HPDE6-E6E7 (cell line): ENCODE measurements at regions not wholly inside any gene's neighbourhood (a gene's known extent, or its start where the extent isn't known, plus 50 kb on each side); places are given as distances from the start of the nearest gene placed in this dataset.
"Not testable (repeated sequence)": the region's sequence is repeated elsewhere in the genome, so short reads cannot be mapped to it uniquely, and the experiment has no call there.

Experiments used
- DNase-seq: peaks from one replicate; pipeline ENCODE4 v3.0.0; 2011; ENCODE audit warnings: missing footprints; ENCODE audit errors: extremely low spot score

- DNase-seq = not testable (repeated sequence)
Observed at GRCh38 chr2:2720806-2721205, 389.7 kb upstream of the MYT1L start.

- DNase-seq = no peak
Observed at GRCh38 chr2:2720351-2720750, 389.3 kb upstream of the MYT1L start.

DNA sequence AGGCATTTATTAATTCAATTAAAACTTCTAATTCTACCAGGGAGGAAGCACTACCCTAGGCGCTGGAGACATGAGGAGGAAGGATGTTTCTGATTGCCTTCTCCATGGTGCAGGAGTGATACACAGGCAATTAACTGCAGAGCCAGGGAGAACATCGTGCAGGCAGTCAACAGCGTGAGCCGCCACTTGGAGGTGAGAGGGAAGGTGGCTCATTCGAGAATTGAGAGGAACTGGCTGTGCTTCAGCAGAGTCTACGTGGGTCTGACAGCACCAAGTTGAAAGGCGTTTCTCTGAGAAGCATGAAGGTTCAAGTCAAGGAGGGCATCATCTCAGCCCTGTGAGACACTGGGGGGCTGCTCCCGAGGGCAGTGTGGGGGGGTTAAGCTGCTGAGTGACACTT, 388.7 kb upstream of the MYT1L start:
- no peak for DNase-seq

GRCh38 chr2:2719015-2719414, 387.9 kb upstream of the MYT1L start:
- DNase-seq = no peak

- DNase-seq = no peak
Observed at GRCh38 chr2:2717406-2717805, 386.3 kb upstream of the MYT1L start.

GRCh38 chr2:2716771-2717170, 385.7 kb upstream of the MYT1L start:
- no peak for DNase-seq

DNA sequence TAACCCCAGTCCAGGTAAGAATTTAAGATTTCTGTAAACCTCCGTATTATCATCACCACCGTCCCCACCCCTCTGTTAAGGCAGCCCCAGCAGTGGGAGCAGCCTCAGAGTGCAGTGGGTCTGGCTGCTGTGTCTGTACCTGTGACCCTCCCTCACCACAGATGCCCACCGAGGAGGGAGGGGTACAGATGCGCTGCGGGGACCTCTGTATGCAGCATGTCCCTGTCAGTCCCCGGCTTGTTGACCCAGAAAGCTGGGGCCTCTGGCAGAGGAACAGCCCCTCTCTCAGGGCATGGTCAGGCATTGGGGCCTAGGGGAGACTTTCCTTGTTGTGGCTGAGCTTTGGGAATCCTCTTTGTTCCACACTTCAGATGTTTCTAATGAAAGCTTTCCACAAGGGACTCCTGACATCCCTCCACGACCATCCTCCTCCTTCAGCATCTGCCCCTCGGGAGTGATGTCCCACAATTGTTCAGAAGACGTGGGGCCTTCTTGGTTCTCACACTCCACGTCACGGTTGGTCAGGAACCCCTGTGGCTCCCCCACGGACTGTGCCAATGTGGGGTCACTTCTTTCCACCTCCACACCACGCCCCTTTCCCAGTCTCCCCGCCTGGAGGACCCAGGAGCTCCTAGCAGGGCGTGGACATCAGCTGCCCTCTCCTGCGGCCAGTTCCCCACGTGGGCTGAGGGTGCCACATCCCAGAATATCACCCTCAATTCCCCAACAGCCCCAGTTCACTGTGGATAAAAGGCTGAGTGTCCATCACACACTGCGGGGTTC, 384.2 kb upstream of the MYT1L start:
- DNase-seq = no peak

- DNase-seq = no peak
Observed at GRCh38 chr2:2714408-2714807, 383.3 kb upstream of the MYT1L start.

- no peak for DNase-seq
Observed at GRCh38 chr2:2709431-2709770, 378.3 kb upstream of the MYT1L start.

- DNase-seq = no peak
Observed at GRCh38 chr2:2708575-2709430, 377.7 kb upstream of the MYT1L start.

DNA sequence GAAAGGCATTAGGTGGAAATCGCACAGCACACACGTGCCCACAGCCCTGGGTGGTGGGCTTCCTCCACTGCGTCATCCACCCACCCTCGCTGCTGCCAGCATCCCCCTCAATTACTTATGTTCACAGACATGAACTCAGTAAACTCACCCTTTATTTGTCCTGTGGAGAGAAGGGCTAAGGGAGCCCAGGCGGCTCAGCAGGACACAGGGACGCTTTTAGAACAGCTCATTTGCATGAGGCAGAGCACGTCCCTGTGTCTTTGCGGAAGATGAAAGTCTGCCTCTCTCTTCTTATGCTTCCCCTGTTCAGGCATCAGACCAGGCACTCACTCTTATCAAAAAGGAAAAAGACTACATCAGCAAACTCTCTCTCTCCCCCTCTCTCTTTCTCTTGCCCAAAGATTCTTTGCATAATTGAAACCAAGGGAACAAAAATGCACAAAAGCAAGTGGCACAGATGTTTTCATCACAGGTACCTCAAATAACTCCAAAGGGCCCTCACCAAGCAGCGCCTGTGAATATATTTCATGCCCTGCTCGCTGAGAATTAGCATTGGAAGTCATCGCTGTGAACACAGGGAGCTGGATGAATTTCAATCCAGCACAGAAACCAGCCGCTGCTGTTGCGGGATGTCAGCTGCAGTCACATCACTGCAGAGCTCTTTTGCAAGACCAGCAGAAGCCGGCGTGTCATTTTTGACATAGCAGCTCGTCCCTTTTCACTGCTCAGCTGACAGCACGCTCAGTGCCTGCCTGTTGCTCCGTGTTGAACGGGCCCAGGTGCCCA, 376.3 kb upstream of the MYT1L start:
- no peak for DNase-seq

GRCh38 chr2:2706306-2706705, 375.2 kb upstream of the MYT1L start:
- no peak for DNase-seq

- DNase-seq = no peak
Observed at GRCh38 chr2:2705871-2706270, 374.8 kb upstream of the MYT1L start.

DNA sequence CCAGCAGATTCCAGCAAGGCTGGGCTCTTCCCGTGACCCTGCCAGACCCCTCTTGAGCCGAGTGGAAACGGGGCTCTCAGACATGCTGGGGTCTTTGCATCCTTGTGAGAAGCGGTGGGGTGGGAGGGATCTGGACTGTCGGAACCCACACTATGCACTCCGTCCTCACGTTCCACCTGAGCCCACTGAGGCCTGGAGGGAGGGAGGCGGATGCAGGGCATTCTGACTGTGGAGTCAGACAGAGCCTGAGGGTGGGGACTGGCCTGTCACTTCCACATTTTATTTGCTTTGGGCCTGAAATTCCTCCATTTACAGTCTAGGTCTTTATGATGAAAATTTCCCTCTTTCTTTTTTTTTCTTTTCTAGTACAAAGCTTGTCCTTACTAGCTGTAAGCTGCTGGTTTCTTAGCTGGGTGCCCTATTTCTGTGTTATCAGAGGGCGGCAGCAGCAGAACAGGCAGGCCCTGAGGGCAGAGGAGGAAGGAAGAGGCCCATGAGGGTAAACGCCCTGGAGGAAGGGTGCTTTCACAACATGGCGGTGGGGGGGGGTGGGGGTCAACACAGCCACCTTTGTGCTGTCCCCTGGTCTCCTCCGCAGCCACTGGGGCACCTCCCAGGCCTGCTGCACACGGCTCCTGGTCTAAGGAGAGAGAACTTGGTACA, 373.5 kb upstream of the MYT1L start:
- no peak for DNase-seq

DNA sequence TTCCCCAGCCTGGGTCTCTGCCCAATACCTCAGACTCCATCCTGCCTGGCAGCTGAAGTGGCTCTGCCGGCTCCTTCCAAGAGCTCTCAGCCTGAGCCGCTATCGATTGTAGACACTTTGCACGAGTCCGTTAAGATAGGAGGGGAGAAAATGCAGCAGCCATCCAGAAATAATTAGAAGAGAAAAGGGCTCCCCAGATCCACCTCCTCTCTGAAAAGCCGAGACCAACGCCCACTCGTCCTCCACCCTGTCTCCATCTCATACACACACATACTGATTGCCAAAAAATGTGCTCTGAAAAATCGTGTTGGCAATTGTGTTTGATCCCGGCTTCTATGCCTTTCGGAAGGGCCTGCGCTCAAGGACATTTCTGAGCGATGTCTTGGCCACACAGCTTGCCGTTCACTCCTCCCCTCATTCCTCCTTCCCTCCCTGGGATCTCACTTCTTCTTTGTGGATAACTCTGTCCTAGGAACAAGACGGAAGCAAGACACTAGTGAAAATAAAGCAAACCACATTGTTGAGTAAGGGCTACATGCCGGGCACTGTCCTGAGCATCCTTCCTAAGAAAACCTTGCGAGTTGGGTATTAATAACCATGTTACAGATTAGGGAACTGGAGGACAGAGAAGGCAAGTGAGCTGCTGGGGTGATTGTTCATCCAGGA, 372.8 kb upstream of the MYT1L start:
- DNase-seq = no peak

- no peak for DNase-seq
Observed at GRCh38 chr2:2703172-2703571, 372.1 kb upstream of the MYT1L start.

- no peak for DNase-seq
Observed at GRCh38 chr2:2702385-2702784, 371.3 kb upstream of the MYT1L start.

GRCh38 chr2:2701813-2702212, 370.7 kb upstream of the MYT1L start:
- no peak for DNase-seq

DNA sequence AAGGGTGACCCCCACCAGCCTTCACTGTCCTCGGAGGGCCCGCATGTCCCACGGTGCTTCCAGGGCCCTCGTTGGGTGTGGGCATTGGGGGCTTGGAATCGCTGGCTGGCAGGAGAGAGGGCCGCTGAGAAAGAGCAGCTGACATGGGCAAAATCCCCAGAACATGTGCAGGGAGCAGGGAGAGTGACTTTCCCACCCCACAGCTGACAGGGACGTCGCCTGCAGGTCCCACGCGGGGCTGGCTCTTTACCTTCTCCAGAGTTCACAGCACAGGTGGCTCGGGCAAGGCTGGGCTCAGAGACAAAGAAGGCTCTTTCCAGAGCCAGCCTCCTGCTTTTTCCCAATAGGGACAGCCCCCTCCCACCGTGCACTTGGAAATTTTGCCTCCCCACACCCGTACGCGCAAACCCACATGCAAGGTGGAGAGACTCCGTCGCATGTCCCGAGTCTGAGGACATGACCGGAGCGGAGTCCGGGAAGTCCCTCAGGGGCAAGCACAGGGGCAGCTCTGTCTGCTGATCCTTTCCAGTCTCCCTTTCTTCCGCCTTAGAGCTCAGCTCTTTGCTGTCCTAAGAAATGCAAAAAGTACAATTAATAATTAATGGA, 370.2 kb upstream of the MYT1L start:
- no peak for DNase-seq

DNA sequence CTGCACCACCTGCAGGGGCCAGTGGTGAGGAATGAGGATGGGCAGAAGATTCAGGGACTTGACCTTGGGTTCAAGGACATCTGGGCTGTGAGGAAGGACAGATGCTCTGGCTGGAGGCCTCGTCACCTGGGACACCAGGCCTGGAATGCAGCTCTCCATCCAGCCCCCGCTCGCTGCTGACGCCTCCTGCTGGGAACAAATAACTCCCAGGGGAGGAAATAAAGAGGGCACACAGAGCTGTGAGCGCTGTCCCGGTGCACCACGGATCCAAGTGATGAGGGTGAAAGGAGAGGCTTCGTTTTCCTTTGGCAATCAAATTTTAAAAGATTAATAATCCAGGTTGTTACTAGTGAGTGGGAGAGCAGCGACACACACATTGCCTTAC, 368.0 kb upstream of the MYT1L start:
- DNase-seq = no peak
